ENCODE measurements at regions not wholly inside any gene's neighbourhood (a gene's known extent, or its start where the extent isn't known, plus 50 kb on each side); places are given as distances from the start of the nearest gene placed in this dataset.

GRCh38 chr11:79940974-79941735 lies 500.3 kb upstream of the TENM4 start:
- intact Hi-C loops (cut with micrococcal nuclease), result no loop called here

GRCh38 chr11:79940165-79940564 lies 499.3 kb upstream of the TENM4 start:
- intact Hi-C loops (cut with micrococcal nuclease), result no loop called here

GRCh38 chr11:79939111-79939510 lies 498.3 kb upstream of the TENM4 start:
- intact Hi-C loops (cut with micrococcal nuclease), result no loop called here

- intact Hi-C loops (cut with micrococcal nuclease), result no loop called here
Observed at GRCh38 chr11:79937676-79938334, 497.0 kb upstream of the TENM4 start.

- intact Hi-C loops (cut with micrococcal nuclease), result no loop called here
Observed at GRCh38 chr11:79932612-79933011, 491.8 kb upstream of the TENM4 start.

GRCh38 chr11:79931692-79932091 lies 490.9 kb upstream of the TENM4 start:
- intact Hi-C loops (cut with micrococcal nuclease), result no loop called here

- intact Hi-C loops (cut with micrococcal nuclease), result no loop called here
Observed at GRCh38 chr11:79926707-79927106, 485.9 kb upstream of the TENM4 start.

- intact Hi-C loops (cut with micrococcal nuclease), result no loop called here
Observed at GRCh38 chr11:79925570-79925969, 484.7 kb upstream of the TENM4 start.

- intact Hi-C loops (cut with micrococcal nuclease), result no loop called here
Observed at GRCh38 chr11:79922641-79923040, 481.8 kb upstream of the TENM4 start.

- intact Hi-C loops (cut with micrococcal nuclease), result no loop called here
Observed at GRCh38 chr11:79920480-79920879, 479.6 kb upstream of the TENM4 start.

GRCh38 chr11:79919350-79919749 lies 478.5 kb upstream of the TENM4 start:
- intact Hi-C loops (cut with micrococcal nuclease), result no loop called here

- intact Hi-C loops (cut with micrococcal nuclease), result no loop called here
Observed at GRCh38 chr11:79918846-79919245, 478.0 kb upstream of the TENM4 start.

GRCh38 chr11:79906164-79906563 lies 465.3 kb upstream of the TENM4 start:
- intact Hi-C loops (cut with micrococcal nuclease), result no loop called here

- intact Hi-C loops (cut with micrococcal nuclease), result no loop called here
Observed at GRCh38 chr11:79902493-79902892, 461.7 kb upstream of the TENM4 start.

GRCh38 chr11:79897896-79898295 lies 457.1 kb upstream of the TENM4 start:
- intact Hi-C loops (cut with micrococcal nuclease), result no loop called here

GRCh38 chr11:79896258-79896657 lies 455.4 kb upstream of the TENM4 start:
- intact Hi-C loops (cut with micrococcal nuclease), result no loop called here

GRCh38 chr11:79894111-79894510 lies 453.3 kb upstream of the TENM4 start:
- intact Hi-C loops (cut with micrococcal nuclease), result no loop called here

GRCh38 chr11:79890272-79890671 lies 449.4 kb upstream of the TENM4 start:
- intact Hi-C loops (cut with micrococcal nuclease), result no loop called here

- intact Hi-C loops (cut with micrococcal nuclease), result no loop called here
Observed at GRCh38 chr11:79864882-79865281, 424.1 kb upstream of the TENM4 start.

- intact Hi-C loops (cut with micrococcal nuclease), result no loop called here
Observed at GRCh38 chr11:79860336-79860735, 419.5 kb upstream of the TENM4 start.

- intact Hi-C loops (cut with micrococcal nuclease), result no loop called here
Observed at GRCh38 chr11:79857377-79858214, 416.8 kb upstream of the TENM4 start.

- intact Hi-C loops (cut with micrococcal nuclease), result no loop called here
Observed at GRCh38 chr11:79852176-79852575, 411.3 kb upstream of the TENM4 start.
